OCI-LY1 (cell line): ENCODE measurements at regions not wholly inside any gene's neighbourhood (a gene's known extent, or its start where the extent isn't known, plus 50 kb on each side); places are given as distances from the start of the nearest gene placed in this dataset.

Source experiments
- H2AFZ ChIP-seq: fragments of 200-600 bp; sonication (generic), shearing (Covaris generic); 2 replicates; pipeline ENCODE4 v1.6.0; 2014; ENCODE audit warnings: antibody characterized with exemption, mild to moderate bottlenecking, low read length
- H3F3A ChIP-seq: fragments of 200-600 bp; sonication (generic), shearing (Covaris generic); 2 replicates; pipeline ENCODE4 v1.6.0; 2014; ENCODE audit warnings: mild to moderate bottlenecking, antibody characterized with exemption, low read length, moderate library complexity; ENCODE audit not compliant: insufficient read depth
- H3K27ac ChIP-seq: fragments of 200-600 bp; sonication (generic); 2 replicates; pipeline ENCODE4 v1.5.1; 2014; ENCODE audit warnings: low read length, mixed run types, mild to moderate bottlenecking, low read depth; ENCODE audit not compliant: poor library complexity, severe bottlenecking
- H3K27me3 ChIP-seq: fragments of 200-600 bp; sonication (generic); 2 replicates; pipeline ENCODE4 v1.6.0; 2014; ENCODE audit warnings: antibody characterized with exemption, mild to moderate bottlenecking, low read length, moderate library complexity; ENCODE audit not compliant: insufficient read depth
- H3K36me3 ChIP-seq: fragments of 200-600 bp; sonication (generic); 2 replicates; pipeline ENCODE4 v1.6.1; 2014; ENCODE audit warnings: mild to moderate bottlenecking, antibody characterized with exemption, low read length, moderate library complexity, mixed read lengths; ENCODE audit not compliant: insufficient read depth
- H3K4me1 ChIP-seq: fragments of 200-600 bp; sonication (generic); 2 replicates; pipeline ENCODE4 v1.5.1; 2014; ENCODE audit warnings: mild to moderate bottlenecking, low read length, moderate library complexity; ENCODE audit not compliant: insufficient read depth, severe bottlenecking
- H3K4me2 ChIP-seq: fragments of 200-600 bp; sonication (generic), shearing (Covaris generic); 2 replicates; pipeline ENCODE4 v1.6.1; 2014; ENCODE audit warnings: low read length
- H3K4me3 ChIP-seq: fragments of 200-600 bp; sonication (generic); 2 replicates; pipeline ENCODE4 v1.5.1; 2014; ENCODE audit warnings: low read length, low read depth, mild to moderate bottlenecking, mixed read lengths; ENCODE audit not compliant: poor library complexity, severe bottlenecking
- H3K79me2 ChIP-seq: fragments of 200-600 bp; shearing (Covaris generic); 2 replicates; pipeline ENCODE4 v1.6.1; 2016; ENCODE audit warnings: mixed run types, low read length, mixed read lengths; ENCODE audit not compliant: insufficient read depth
- H3K9ac ChIP-seq: fragments of 200-600 bp; sonication (generic), shearing (Covaris generic); 2 replicates; pipeline ENCODE4 v1.6.1; 2014; ENCODE audit warnings: mild to moderate bottlenecking, low read length, mixed read lengths
- H3K9me2 ChIP-seq: fragments of 200-600 bp; sonication (generic), shearing (Covaris generic); 2 replicates; pipeline ENCODE4 v1.6.1; 2014; ENCODE audit warnings: low read depth, mild to moderate bottlenecking, low read length, mixed read lengths
- H3K9me3 ChIP-seq: fragments of 200-600 bp; shearing (Covaris generic); 2 replicates; pipeline ENCODE4 v1.6.1; 2014; ENCODE audit warnings: low read length, mixed read lengths
- H4K20me1 ChIP-seq: fragments of 200-600 bp; sonication (generic), shearing (Covaris generic); 2 replicates; pipeline ENCODE4 v1.6.0; 2016; ENCODE audit warnings: mild to moderate bottlenecking, low read length; ENCODE audit not compliant: insufficient read depth
- EZH2 ChIP-seq: fragments of 200-600 bp; sonication (generic), shearing (Covaris generic); IDR thresholded peaks from 2 replicates; pipeline ENCODE4 v1.8.0; 2017; ENCODE audit warnings: borderline replicate concordance, mixed run types, mild to moderate bottlenecking, antibody characterized with exemption, low read length, moderate library complexity, mixed read lengths
- TF ChIP-seq, protein P1 (sequence below): fragments of 200-600 bp; sonication (generic), shearing (Covaris generic); IDR thresholded peaks from 2 replicates; pipeline ENCODE4 v1.5.1; 2017; ENCODE audit warnings: mild to moderate bottlenecking, antibody characterized with exemption, low read length, moderate library complexity, mixed read lengths

DNA sequence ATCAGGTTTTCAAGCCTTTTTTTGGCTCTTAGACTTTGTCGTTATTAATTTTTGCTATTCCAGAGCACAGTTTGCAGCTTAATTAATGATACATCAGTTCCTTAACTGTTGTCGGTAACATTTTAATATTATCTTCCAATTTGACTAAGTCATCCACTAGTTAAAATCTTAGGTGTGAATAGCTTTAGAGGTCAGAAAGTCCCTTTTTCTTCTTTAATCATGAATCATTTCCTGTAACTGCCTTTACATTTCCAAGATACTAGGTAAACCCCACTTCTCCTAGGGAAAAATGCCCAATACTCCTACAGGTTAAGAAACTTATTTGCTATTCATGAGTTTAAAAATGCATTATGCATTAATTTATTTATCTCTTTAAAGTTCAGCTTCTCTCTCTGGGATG lies 260.9 kb upstream of the CFAP20DC start:
- H3K9ac ChIP-seq = no peak overlapping the region
- H3K79me2 ChIP-seq = no peaks in the 10 kb centered on the region
- H3F3A ChIP-seq = no peaks in the 10 kb centered on the region
- no peak overlapping the region for H3K4me3 ChIP-seq
- H3K27ac ChIP-seq = no peak overlapping the region
- H3K4me1 ChIP-seq = no peaks in the 10 kb centered on the region
- TF ChIP-seq EZH2 = no peak
- TF ChIP-seq, protein P1, sequence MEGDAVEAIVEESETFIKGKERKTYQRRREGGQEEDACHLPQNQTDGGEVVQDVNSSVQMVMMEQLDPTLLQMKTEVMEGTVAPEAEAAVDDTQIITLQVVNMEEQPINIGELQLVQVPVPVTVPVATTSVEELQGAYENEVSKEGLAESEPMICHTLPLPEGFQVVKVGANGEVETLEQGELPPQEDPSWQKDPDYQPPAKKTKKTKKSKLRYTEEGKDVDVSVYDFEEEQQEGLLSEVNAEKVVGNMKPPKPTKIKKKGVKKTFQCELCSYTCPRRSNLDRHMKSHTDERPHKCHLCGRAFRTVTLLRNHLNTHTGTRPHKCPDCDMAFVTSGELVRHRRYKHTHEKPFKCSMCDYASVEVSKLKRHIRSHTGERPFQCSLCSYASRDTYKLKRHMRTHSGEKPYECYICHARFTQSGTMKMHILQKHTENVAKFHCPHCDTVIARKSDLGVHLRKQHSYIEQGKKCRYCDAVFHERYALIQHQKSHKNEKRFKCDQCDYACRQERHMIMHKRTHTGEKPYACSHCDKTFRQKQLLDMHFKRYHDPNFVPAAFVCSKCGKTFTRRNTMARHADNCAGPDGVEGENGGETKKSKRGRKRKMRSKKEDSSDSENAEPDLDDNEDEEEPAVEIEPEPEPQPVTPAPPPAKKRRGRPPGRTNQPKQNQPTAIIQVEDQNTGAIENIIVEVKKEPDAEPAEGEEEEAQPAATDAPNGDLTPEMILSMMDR = no peak
- H3K9me3 ChIP-seq = no peaks in the 10 kb centered on the region
- H2AFZ ChIP-seq = no peak overlapping the region
- H3K4me2 ChIP-seq = no peak overlapping the region
- no peaks in the 10 kb centered on the region; the same call in 1 of the 2 replicates for H3K27me3 ChIP-seq
- H3K9me2 ChIP-seq = no peaks in the 10 kb centered on the region
- H3K36me3 ChIP-seq = no peaks in the 10 kb centered on the region
- H4K20me1 ChIP-seq = no peaks in the 10 kb centered on the region

DNA sequence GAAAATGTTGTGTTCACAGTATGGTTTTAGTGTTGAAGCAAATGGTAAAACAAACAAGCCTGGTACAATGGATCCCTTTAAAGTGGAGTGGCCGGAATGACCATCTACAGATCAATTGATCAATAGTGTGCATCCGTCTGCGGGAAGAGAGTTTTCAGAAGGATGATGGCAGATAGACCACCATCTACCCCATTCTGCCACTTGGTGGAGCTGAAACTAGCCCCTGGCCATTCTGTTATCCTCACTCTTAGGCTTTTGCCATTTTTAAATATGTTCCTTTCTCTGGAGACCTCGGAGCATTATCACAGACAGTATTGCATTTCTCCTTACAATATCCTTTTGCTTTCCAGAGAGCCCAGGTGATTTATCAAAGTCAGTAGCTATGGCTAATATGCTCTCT lies 258.9 kb upstream of the CFAP20DC start:
- Histone ChIP-seq H3K9ac (no peak overlapping the region), H3K4me2 (no peak overlapping the region), H3K4me3 (no peak overlapping the region), H3K79me2 (no peaks in the 10 kb centered on the region), H3K27ac (no peak overlapping the region), H2AFZ (no peak overlapping the region), H3K36me3 (no peaks in the 10 kb centered on the region), H3K27me3 (no peaks in the 10 kb centered on the region), H4K20me1 (no peaks in the 10 kb centered on the region), H3K9me2 (no peaks in the 10 kb centered on the region), H3F3A (no peaks in the 10 kb centered on the region), H3K9me3 (no peaks in the 10 kb centered on the region), H3K4me1 (no peaks in the 10 kb centered on the region)
- TF ChIP-seq EZH2 = no peak
- TF ChIP-seq, protein P1 = no peak

DNA sequence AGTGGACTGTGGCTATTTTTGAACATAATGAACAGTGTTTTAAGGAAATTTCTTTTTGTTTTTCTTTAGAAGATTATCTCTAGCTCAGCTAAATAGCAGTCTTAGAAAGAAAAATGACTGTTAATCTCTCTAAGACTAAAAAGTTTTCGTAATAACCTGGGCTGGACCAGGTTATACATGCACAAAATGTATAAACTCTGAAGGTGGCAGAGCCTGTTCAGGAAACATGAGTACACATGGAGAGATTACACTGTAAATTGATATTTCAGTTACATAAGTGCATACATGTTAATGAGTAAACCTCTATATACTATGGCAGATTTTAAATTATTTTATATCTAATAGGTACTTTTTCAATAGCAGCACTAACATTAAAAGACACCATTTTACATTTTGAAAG lies 258.2 kb upstream of the CFAP20DC start:
- Histone ChIP-seq H3K9me2 (no peaks in the 10 kb centered on the region), H3K4me1 (no peaks in the 10 kb centered on the region), H3K9me3 (no peaks in the 10 kb centered on the region), H3K9ac (no peak overlapping the region), H2AFZ (no peak overlapping the region), H3K4me3 (no peak overlapping the region), H4K20me1 (no peaks in the 10 kb centered on the region), H3K36me3 (no peaks in the 10 kb centered on the region), H3K27me3 (no peaks in the 10 kb centered on the region), H3F3A (no peaks in the 10 kb centered on the region), H3K4me2 (no peak overlapping the region), H3K79me2 (no peaks in the 10 kb centered on the region), H3K27ac (no peak overlapping the region)
- TF ChIP-seq, protein P1 = no peak
- TF ChIP-seq EZH2 = no peak
